ENCODE measurements at regions not wholly inside any gene's neighbourhood (a gene's known extent, or its start where the extent isn't known, plus 50 kb on each side); places are given as distances from the start of the nearest gene placed in this dataset.

- Histone ChIP-seq H3K9me3 (ENCODE audit: low read length) (no peaks in the 10 kb centered on the region), H3K27me3 (ENCODE audit: insufficient read depth, low read length, poor library complexity, severe bottlenecking) (no peaks in the 10 kb centered on the region), H3K36me3 (ENCODE audit: insufficient read depth, low read length) (no peaks in the 10 kb centered on the region), H3K27ac (ENCODE audit: low read depth, low read length) (peak overlapping the region; percentile 68), H3K4me3 (ENCODE audit: low read length) (no peak overlapping the region), H3K4me1 (ENCODE audit: insufficient read depth, low read length) (no peaks in the 10 kb centered on the region)
- ChIA-PET CTCF (no interaction called here), POLR2A (no interaction called here)
- Mint-ChIP-seq H3K4me1 (no peaks in the 10 kb centered on the region), H3K4me3 (no peak overlapping the region), H3K36me3 (no peaks in the 10 kb centered on the region), H3K9me3 (no peaks in the 10 kb centered on the region), H3K27ac (no peak overlapping the region), H3K27me3 (peaks cover 0 to 4% of the 10 kb centered on the region in 2 donors)
- no peak for DNase-seq
Measured at GRCh38 chr3:20322085-20322484, 136.1 kb upstream of the SGO1 start.

DNA sequence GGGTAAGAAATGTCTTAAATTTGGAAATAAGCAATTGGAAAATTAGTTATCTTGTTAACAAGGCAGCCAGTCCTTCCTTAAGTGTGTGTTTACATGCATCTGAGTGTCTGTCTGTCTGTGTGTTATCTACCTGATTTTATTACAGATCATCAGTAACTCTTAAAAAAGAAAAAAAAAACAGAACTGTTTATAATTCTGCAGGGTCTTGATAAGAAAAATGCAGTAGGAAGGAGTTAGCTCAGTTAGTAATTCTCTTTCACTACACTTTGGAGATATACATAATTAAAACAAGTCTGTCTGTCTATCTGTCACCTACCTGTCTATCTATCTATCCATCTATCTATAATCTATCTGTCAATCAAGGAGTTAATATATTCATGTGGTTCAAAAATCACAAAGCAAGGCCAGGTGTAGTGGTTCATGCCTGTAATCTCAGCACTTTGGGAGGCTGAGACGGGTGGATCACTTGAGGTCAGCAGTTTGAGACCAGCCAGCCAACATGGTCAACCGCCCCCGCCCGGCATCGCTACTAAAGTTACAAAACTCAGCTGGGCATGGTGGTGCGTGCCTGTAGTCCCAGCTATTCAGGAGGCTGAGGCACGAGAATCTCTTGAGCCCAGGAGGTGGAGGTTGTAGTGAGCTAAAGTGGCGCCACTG, 135.5 kb upstream of the SGO1 start:
- CTCF ChIA-PET = no interaction called here
- Mint-ChIP-seq H3K27me3 (peaks cover 0 to 4% of the 10 kb centered on the region in 2 donors), H3K4me3 (no peak overlapping the region), H3K36me3 (no peaks in the 10 kb centered on the region), H3K27ac (no peak overlapping the region), H3K9me3 (no peaks in the 10 kb centered on the region), H3K4me1 (no peaks in the 10 kb centered on the region)
- Histone ChIP-seq H3K4me1 (ENCODE audit: insufficient read depth, low read length) (no peaks in the 10 kb centered on the region), H3K27ac (ENCODE audit: low read depth, low read length) (peak overlapping the region; percentile 68), H3K36me3 (ENCODE audit: insufficient read depth, low read length) (no peaks in the 10 kb centered on the region), H3K9me3 (ENCODE audit: low read length) (no peaks in the 10 kb centered on the region), H3K4me3 (ENCODE audit: low read length) (no peak overlapping the region), H3K27me3 (ENCODE audit: insufficient read depth, low read length, poor library complexity, severe bottlenecking) (no peaks in the 10 kb centered on the region)
- POLR2A ChIA-PET = no interaction called here
- no peak for DNase-seq

DNA sequence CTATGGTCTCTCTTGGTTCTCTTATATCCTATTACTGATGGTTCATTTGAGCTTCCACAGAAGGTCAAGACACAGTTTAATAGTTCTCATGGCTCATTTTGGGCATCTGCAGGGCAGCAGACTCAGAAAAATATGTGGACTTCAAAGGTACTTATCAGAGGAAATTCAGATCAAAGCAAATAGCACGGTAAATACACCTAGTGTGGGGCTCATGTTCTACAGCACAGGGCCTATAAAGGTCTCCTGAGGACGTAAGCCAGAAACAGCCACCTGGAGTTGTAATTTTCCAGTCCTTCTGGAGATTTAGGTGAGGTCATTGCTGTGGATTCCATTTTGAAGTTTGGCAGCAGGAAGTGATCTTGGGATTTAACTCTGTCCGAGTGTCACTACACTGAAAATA, 134.5 kb upstream of the SGO1 start:
- no peaks in the 10 kb centered on the region for H3K36me3 ChIP-seq (ENCODE audit: insufficient read depth, low read length)
- ChIA-PET CTCF (no interaction called here), POLR2A (no interaction called here)
- Mint-ChIP-seq H3K9me3 (no peaks in the 10 kb centered on the region), H3K27ac (no peak overlapping the region), H3K4me3 (no peak overlapping the region), H3K36me3 (no peaks in the 10 kb centered on the region), H3K27me3 (peaks cover 0 to 4% of the 10 kb centered on the region in 2 donors), H3K4me1 (no peaks in the 10 kb centered on the region)
- no peak for DNase-seq
- no peak overlapping the region for H3K4me3 ChIP-seq (ENCODE audit: low read length)
- no peaks in the 10 kb centered on the region for H3K27me3 ChIP-seq (ENCODE audit: insufficient read depth, low read length, poor library complexity, severe bottlenecking)
- H3K4me1 ChIP-seq (ENCODE audit: insufficient read depth, low read length) = no peaks in the 10 kb centered on the region
- no peaks in the 10 kb centered on the region for H3K9me3 ChIP-seq (ENCODE audit: low read length)
- H3K27ac ChIP-seq (ENCODE audit: low read depth, low read length) = no peak overlapping the region

- Histone ChIP-seq H3K4me3 (ENCODE audit: low read length) (no peak overlapping the region), H3K4me1 (ENCODE audit: insufficient read depth, low read length) (no peaks in the 10 kb centered on the region), H3K27ac (ENCODE audit: low read depth, low read length) (no peak overlapping the region), H3K36me3 (ENCODE audit: insufficient read depth, low read length) (no peaks in the 10 kb centered on the region), H3K9me3 (ENCODE audit: low read length) (no peaks in the 10 kb centered on the region), H3K27me3 (ENCODE audit: insufficient read depth, low read length, poor library complexity, severe bottlenecking) (no peaks in the 10 kb centered on the region)
- H3K4me1 Mint-ChIP-seq = no peaks in the 10 kb centered on the region
- ChIA-PET POLR2A (no interaction called here), CTCF (no interaction called here)
- DNase-seq = no peak
- no peak overlapping the region for H3K4me3 Mint-ChIP-seq
- H3K27me3 Mint-ChIP-seq = peaks cover 0 to 4% of the 10 kb centered on the region in 2 donors
- peaks cover 0 to 3% (median 0%) of the 10 kb centered on the region in 3 donors for H3K36me3 Mint-ChIP-seq
- no peak overlapping the region for H3K27ac Mint-ChIP-seq
- H3K9me3 Mint-ChIP-seq = no peaks in the 10 kb centered on the region
Measured at GRCh38 chr3:20319551-20319950, 133.5 kb upstream of the SGO1 start.

GRCh38 chr3:20317616-20318015, 131.6 kb upstream of the SGO1 start:
- CTCF ChIA-PET = no interaction called here
- Histone ChIP-seq H3K4me3 (ENCODE audit: low read length) (no peak overlapping the region), H3K4me1 (ENCODE audit: insufficient read depth, low read length) (no peaks in the 10 kb centered on the region), H3K27ac (ENCODE audit: low read depth, low read length) (no peak overlapping the region), H3K9me3 (ENCODE audit: low read length) (no peaks in the 10 kb centered on the region), H3K36me3 (ENCODE audit: insufficient read depth, low read length) (no peaks in the 10 kb centered on the region), H3K27me3 (ENCODE audit: insufficient read depth, low read length, poor library complexity, severe bottlenecking) (no peaks in the 10 kb centered on the region)
- POLR2A ChIA-PET = no interaction called here
- Mint-ChIP-seq H3K4me3 (no peak overlapping the region), H3K9me3 (no peaks in the 10 kb centered on the region), H3K36me3 (peaks cover 0 to 10% (median 0%) of the 10 kb centered on the region in 3 donors), H3K27ac (no peak overlapping the region), H3K27me3 (peaks cover 0 to 4% of the 10 kb centered on the region in 2 donors), H3K4me1 (no peaks in the 10 kb centered on the region)
- DNase-seq = no peak

GRCh38 chr3:20316238-20316637, 130.2 kb upstream of the SGO1 start:
- no peak overlapping the region for H3K4me3 ChIP-seq (ENCODE audit: low read length)
- DNase-seq = no peak
- H3K9me3 ChIP-seq (ENCODE audit: low read length) = no peaks in the 10 kb centered on the region
- H3K27ac ChIP-seq (ENCODE audit: low read depth, low read length) = no peak overlapping the region
- peaks cover 0 to 4% of the 10 kb centered on the region in 2 donors for H3K27me3 Mint-ChIP-seq
- H3K4me3 Mint-ChIP-seq = no peak overlapping the region
- H3K9me3 Mint-ChIP-seq = peaks cover 0 to 2% (median 0%) of the 10 kb centered on the region in 5 donors
- no peak overlapping the region for H3K27ac Mint-ChIP-seq
- H3K27me3 ChIP-seq (ENCODE audit: insufficient read depth, low read length, poor library complexity, severe bottlenecking) = no peaks in the 10 kb centered on the region
- H3K4me1 ChIP-seq (ENCODE audit: insufficient read depth, low read length) = no peaks in the 10 kb centered on the region
- H3K4me1 Mint-ChIP-seq = peaks cover 0 to 1% (median 0%) of the 10 kb centered on the region in 3 donors
- POLR2A ChIA-PET = no interaction called here
- H3K36me3 Mint-ChIP-seq = peaks cover 0 to 14% (median 0%) of the 10 kb centered on the region in 3 donors
- CTCF ChIA-PET = no interaction called here
- H3K36me3 ChIP-seq (ENCODE audit: insufficient read depth, low read length) = no peaks in the 10 kb centered on the region

DNA sequence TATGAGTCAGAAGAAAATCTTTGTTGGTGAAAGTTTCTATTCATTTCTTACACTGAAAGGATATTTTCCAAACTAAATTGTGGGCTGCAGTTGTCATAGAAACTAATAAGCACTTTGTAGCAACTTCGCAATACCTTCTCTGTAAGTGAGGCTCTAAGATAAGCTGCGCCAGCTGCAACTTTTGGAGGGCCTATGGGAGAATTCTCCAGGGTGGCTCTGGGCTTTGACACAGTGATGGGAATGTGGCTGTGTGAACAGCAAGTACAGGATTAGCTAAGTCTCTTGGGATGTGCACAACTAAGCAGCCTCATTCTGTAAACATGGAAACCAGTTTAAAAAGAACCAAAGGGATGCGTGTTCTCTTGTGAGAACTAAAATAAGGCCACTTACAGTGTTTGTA, 124.6 kb upstream of the SGO1 start:
- CTCF ChIA-PET = interaction anchor here (0.6 to 0.7 kb wide), 2 partner anchors 26 to 53 kb away, joined by 3 read pairs; no protein-coding TSS in a partner anchor
- no peaks in the 10 kb centered on the region for H3K27me3 ChIP-seq (ENCODE audit: insufficient read depth, low read length, poor library complexity, severe bottlenecking)
- H3K27ac Mint-ChIP-seq = no peak overlapping the region
- DNase-seq = no peak
- peaks cover 0 to 14% (median 0%) of the 10 kb centered on the region in 3 donors for H3K36me3 Mint-ChIP-seq
- no peak overlapping the region for H3K4me3 ChIP-seq (ENCODE audit: low read length)
- no peaks in the 10 kb centered on the region for H3K9me3 ChIP-seq (ENCODE audit: low read length)
- peaks cover 0 to 2% (median 0%) of the 10 kb centered on the region in 5 donors for H3K9me3 Mint-ChIP-seq
- H3K27ac ChIP-seq (ENCODE audit: low read depth, low read length) = no peak overlapping the region
- H3K4me1 ChIP-seq (ENCODE audit: insufficient read depth, low read length) = no peaks in the 10 kb centered on the region
- no peak overlapping the region for H3K4me3 Mint-ChIP-seq
- POLR2A ChIA-PET = no interaction called here
- H3K36me3 ChIP-seq (ENCODE audit: insufficient read depth, low read length) = no peaks in the 10 kb centered on the region
- no peaks in the 10 kb centered on the region for H3K27me3 Mint-ChIP-seq
- H3K4me1 Mint-ChIP-seq = peaks cover 0 to 1% (median 0%) of the 10 kb centered on the region in 3 donors

DNA sequence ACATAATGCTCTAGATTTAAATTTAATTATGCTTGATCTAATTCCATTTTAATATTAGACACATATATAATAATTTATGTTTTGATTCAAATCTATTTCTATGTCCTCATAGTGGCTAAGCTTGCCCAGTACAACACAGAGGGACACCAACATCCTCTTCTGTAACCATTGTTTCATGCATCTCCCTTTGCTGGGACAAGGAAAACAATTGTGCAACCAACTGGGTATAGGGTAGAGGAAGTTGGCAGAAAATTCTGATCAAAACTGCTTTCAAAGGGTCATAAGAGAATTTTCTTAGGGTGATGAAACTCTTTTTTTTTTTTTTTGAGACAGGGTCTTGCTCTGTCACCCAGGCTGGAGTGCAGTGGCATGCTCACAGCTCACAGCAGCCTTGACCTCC, 121.4 kb upstream of the SGO1 start:
- no peaks in the 10 kb centered on the region for H3K27me3 ChIP-seq (ENCODE audit: insufficient read depth, low read length, poor library complexity, severe bottlenecking)
- no peak overlapping the region for H3K4me3 ChIP-seq (ENCODE audit: low read length)
- H3K27me3 Mint-ChIP-seq = no peaks in the 10 kb centered on the region
- H3K4me1 Mint-ChIP-seq = peaks cover 0 to 1% (median 0%) of the 10 kb centered on the region in 3 donors
- DNase-seq = no peak
- CTCF ChIA-PET = no interaction called here
- H3K27ac Mint-ChIP-seq = no peak overlapping the region
- no peaks in the 10 kb centered on the region for H3K9me3 ChIP-seq (ENCODE audit: low read length)
- H3K36me3 Mint-ChIP-seq = peaks cover 0 to 3% (median 0%) of the 10 kb centered on the region in 3 donors
- POLR2A ChIA-PET = no interaction called here
- peaks cover 0 to 2% (median 0%) of the 10 kb centered on the region in 5 donors for H3K9me3 Mint-ChIP-seq
- H3K27ac ChIP-seq (ENCODE audit: low read depth, low read length) = no peak overlapping the region
- H3K4me1 ChIP-seq (ENCODE audit: insufficient read depth, low read length) = no peaks in the 10 kb centered on the region
- no peak overlapping the region for H3K4me3 Mint-ChIP-seq
- no peaks in the 10 kb centered on the region for H3K36me3 ChIP-seq (ENCODE audit: insufficient read depth, low read length)
